ENCODE measurements at regions not wholly inside any gene's neighbourhood (a gene's known extent, or its start where the extent isn't known, plus 50 kb on each side); places are given as distances from the start of the nearest gene placed in this dataset.

DNA sequence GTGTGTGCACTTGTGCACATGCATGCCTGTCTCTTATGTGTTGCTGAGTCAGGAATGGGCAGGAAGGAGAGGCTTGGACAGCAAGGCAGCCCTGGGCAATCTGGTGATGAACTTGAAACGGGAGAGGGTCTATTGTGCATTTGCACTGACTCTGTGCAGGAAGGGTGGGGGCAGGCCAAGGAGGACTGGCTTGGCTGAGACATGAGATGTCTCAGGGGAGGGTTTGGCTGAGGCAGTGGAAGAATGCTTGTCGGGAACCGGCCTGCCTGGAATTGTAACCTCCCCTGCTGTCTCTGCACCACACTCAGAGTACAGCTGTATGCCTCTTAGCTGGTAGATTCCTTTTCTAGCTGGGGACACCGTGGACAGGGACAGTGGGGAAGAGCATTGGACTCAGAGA is 176.1 kb upstream of the TNP1 start:
- H3K79me2 ChIP-seq (ENCODE audit: insufficient read depth, low read length), result no peaks in the 10 kb centered on the region
- no peaks in the 10 kb centered on the region for H3K9me2 ChIP-seq (replicated peaks; ENCODE audit: insufficient read depth, low read length)
- TF ChIP-seq, protein P1, sequence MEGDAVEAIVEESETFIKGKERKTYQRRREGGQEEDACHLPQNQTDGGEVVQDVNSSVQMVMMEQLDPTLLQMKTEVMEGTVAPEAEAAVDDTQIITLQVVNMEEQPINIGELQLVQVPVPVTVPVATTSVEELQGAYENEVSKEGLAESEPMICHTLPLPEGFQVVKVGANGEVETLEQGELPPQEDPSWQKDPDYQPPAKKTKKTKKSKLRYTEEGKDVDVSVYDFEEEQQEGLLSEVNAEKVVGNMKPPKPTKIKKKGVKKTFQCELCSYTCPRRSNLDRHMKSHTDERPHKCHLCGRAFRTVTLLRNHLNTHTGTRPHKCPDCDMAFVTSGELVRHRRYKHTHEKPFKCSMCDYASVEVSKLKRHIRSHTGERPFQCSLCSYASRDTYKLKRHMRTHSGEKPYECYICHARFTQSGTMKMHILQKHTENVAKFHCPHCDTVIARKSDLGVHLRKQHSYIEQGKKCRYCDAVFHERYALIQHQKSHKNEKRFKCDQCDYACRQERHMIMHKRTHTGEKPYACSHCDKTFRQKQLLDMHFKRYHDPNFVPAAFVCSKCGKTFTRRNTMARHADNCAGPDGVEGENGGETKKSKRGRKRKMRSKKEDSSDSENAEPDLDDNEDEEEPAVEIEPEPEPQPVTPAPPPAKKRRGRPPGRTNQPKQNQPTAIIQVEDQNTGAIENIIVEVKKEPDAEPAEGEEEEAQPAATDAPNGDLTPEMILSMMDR (IDR thresholded peaks at IDR 0.05; ENCODE audit: insufficient read depth, low read length, poor library complexity, severe bottlenecking), result no peak
- TF ChIP-seq EZH2phosphoT487 (conservative IDR thresholded peaks at IDR 0.05; ENCODE audit: low read length), result no peak
- no peaks in the 10 kb centered on the region for H3K9me3 ChIP-seq (ENCODE audit: insufficient read depth, low read length)
- H2AFZ ChIP-seq (ENCODE audit: low read depth, low read length, severe bottlenecking), result no peak overlapping the region
- no peaks in the 10 kb centered on the region for H3K27me3 ChIP-seq (ENCODE audit: low read length)
- H3K9ac ChIP-seq (ENCODE audit: low read length), result no peak overlapping the region
- no peak overlapping the region for H3K4me3 ChIP-seq (ENCODE audit: insufficient read depth, low read length, poor library complexity, severe bottlenecking)
- no peaks in the 10 kb centered on the region for H4K20me1 ChIP-seq (ENCODE audit: low read depth, low read length)
- no peaks in the 10 kb centered on the region for H3K36me3 ChIP-seq (ENCODE audit: low read length)
- no peak overlapping the region for H3K4me2 ChIP-seq (ENCODE audit: low read depth, low read length, poor library complexity, severe bottlenecking)
- H3F3A ChIP-seq (ENCODE audit: insufficient read depth), result no peaks in the 10 kb centered on the region
- no peak overlapping the region for H3K27ac ChIP-seq (ENCODE audit: low read depth, low read length)

DNA sequence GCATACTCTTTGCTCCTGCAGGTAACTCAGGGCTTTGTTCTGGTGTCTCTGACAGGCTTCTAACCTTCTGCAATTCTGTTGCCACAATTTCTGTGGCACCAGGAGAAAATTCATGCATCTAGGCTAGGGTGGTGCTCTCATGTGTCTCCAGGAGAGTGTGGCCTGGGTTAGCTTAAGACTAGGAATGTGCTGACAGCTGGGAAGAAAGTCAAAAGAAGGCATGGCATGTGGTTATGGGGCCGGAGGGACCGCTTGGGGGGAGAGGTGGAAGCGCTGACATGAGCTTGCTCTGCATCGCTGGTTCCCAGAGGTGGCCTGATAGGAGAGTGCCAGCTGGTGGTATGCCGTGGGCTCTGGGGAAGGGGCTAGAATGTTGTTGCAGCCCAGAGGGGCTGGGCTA is 173.3 kb upstream of the TNP1 start:
- H3K36me3 ChIP-seq (ENCODE audit: low read length), result no peaks in the 10 kb centered on the region
- no peak overlapping the region for H3K27ac ChIP-seq (ENCODE audit: low read depth, low read length)
- TF ChIP-seq, protein P1 (IDR thresholded peaks at IDR 0.05; ENCODE audit: insufficient read depth, low read length, poor library complexity, severe bottlenecking), result no peak
- TF ChIP-seq EZH2phosphoT487 (conservative IDR thresholded peaks at IDR 0.05; ENCODE audit: low read length), result no peak
- no peak overlapping the region for H3K9ac ChIP-seq (ENCODE audit: low read length)
- H3K9me3 ChIP-seq (ENCODE audit: insufficient read depth, low read length), result no peaks in the 10 kb centered on the region
- H3K9me2 ChIP-seq (replicated peaks; ENCODE audit: insufficient read depth, low read length), result no peaks in the 10 kb centered on the region
- H4K20me1 ChIP-seq (ENCODE audit: low read depth, low read length), result no peaks in the 10 kb centered on the region
- no peak overlapping the region for H3K4me3 ChIP-seq (ENCODE audit: insufficient read depth, low read length, poor library complexity, severe bottlenecking)
- H3F3A ChIP-seq (ENCODE audit: insufficient read depth), result no peaks in the 10 kb centered on the region
- no peak overlapping the region for H3K4me2 ChIP-seq (ENCODE audit: low read depth, low read length, poor library complexity, severe bottlenecking)
- no peaks in the 10 kb centered on the region for H3K79me2 ChIP-seq (ENCODE audit: insufficient read depth, low read length)
- H2AFZ ChIP-seq (ENCODE audit: low read depth, low read length, severe bottlenecking), result no peak overlapping the region
- H3K27me3 ChIP-seq (ENCODE audit: low read length), result no peaks in the 10 kb centered on the region

DNA sequence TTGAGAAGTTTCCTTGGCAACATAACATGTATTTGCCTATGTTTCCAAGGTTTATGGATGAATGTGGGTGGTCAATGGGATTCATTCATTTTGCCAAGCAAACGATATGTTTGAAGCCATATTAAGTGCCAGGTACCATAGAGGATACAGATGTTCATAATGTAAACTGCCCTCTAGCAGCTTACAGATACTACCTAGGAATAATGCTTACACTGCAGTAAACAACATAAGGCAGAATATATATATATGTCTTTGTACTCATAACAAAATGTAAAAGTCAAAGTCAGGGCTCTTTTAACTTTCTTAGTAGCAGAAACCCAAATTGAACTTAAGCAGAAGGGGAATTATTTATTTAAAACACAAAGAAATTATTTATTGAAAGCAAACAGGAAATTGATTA is 171.6 kb upstream of the TNP1 start:
- no peak overlapping the region for H2AFZ ChIP-seq (ENCODE audit: low read depth, low read length, severe bottlenecking)
- no peak overlapping the region for H3K27ac ChIP-seq (ENCODE audit: low read depth, low read length)
- H3K4me2 ChIP-seq (ENCODE audit: low read depth, low read length, poor library complexity, severe bottlenecking), result no peak overlapping the region
- H3K36me3 ChIP-seq (ENCODE audit: low read length), result no peaks in the 10 kb centered on the region
- H3K27me3 ChIP-seq (ENCODE audit: low read length), result no peaks in the 10 kb centered on the region
- no peak overlapping the region for H3K4me3 ChIP-seq (ENCODE audit: insufficient read depth, low read length, poor library complexity, severe bottlenecking)
- H4K20me1 ChIP-seq (ENCODE audit: low read depth, low read length), result no peaks in the 10 kb centered on the region
- no peaks in the 10 kb centered on the region for H3F3A ChIP-seq (ENCODE audit: insufficient read depth)
- no peaks in the 10 kb centered on the region for H3K9me3 ChIP-seq (ENCODE audit: insufficient read depth, low read length)
- H3K9ac ChIP-seq (ENCODE audit: low read length), result no peak overlapping the region
- TF ChIP-seq, protein P1 (IDR thresholded peaks at IDR 0.05; ENCODE audit: insufficient read depth, low read length, poor library complexity, severe bottlenecking), result no peak
- TF ChIP-seq EZH2phosphoT487 (conservative IDR thresholded peaks at IDR 0.05; ENCODE audit: low read length), result no peak
- no peaks in the 10 kb centered on the region for H3K9me2 ChIP-seq (replicated peaks; ENCODE audit: insufficient read depth, low read length)
- no peaks in the 10 kb centered on the region for H3K79me2 ChIP-seq (ENCODE audit: insufficient read depth, low read length)

DNA sequence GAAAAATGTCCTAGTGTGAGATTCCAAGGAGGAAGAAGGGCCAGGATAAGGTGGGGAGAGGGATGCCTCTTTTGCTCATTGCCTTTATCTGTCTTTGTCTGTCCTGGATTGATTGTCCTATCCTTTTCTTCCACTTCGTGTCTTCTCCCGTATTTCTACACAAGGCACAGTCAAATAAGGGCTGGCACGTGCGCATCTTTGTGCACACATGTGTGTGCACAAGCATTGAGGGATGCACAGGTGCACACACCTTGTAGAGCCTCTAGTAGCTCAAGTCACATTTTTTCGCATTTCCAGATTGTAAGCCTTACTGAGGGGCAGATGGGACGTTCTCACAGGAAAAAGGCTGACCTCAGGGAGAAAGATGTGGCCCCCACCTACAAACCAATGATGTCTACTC is 170.2 kb upstream of the TNP1 start:
- Histone ChIP-seq H3F3A (ENCODE audit: insufficient read depth) (no peaks in the 10 kb centered on the region), H2AFZ (ENCODE audit: low read depth, low read length, severe bottlenecking) (no peak overlapping the region), H3K9me2 (replicated peaks; ENCODE audit: insufficient read depth, low read length) (no peaks in the 10 kb centered on the region), H3K36me3 (ENCODE audit: low read length) (no peaks in the 10 kb centered on the region), H3K4me3 (ENCODE audit: insufficient read depth, low read length, poor library complexity, severe bottlenecking) (no peak overlapping the region), H3K27ac (ENCODE audit: low read depth, low read length) (no peak overlapping the region), H4K20me1 (ENCODE audit: low read depth, low read length) (no peaks in the 10 kb centered on the region), H3K9ac (ENCODE audit: low read length) (no peak overlapping the region), H3K4me2 (ENCODE audit: low read depth, low read length, poor library complexity, severe bottlenecking) (no peak overlapping the region), H3K27me3 (ENCODE audit: low read length) (no peaks in the 10 kb centered on the region), H3K9me3 (ENCODE audit: insufficient read depth, low read length) (no peaks in the 10 kb centered on the region), H3K79me2 (ENCODE audit: insufficient read depth, low read length) (no peaks in the 10 kb centered on the region)
- no peak for TF ChIP-seq EZH2phosphoT487 (conservative IDR thresholded peaks at IDR 0.05; ENCODE audit: low read length)
- TF ChIP-seq, protein P1 (IDR thresholded peaks at IDR 0.05; ENCODE audit: insufficient read depth, low read length, poor library complexity, severe bottlenecking), result no peak

All from SU-DHL-6 (cell line).